Keratinocyte (primary cell): ENCODE measurements at regions not wholly inside any gene's neighbourhood (a gene's known extent, or its start where the extent isn't known, plus 50 kb on each side); places are given as distances from the start of the nearest gene placed in this dataset.

Experiments used
- DNase-seq: peaks from one replicate; pipeline ENCODE4 v3.0.0-alpha.2; 2011; ENCODE audit warnings: low read depth, missing footprints, low spot score
- FAIRE-seq: peaks from 2 replicates; lab custom pipeline; 2011; peaks lifted over from hg19 to GRCh38; lab: Jason Lieb, UNC
- H2AFZ ChIP-seq: 2 replicates; pipeline ENCODE4 v1.6.0; 2012; ENCODE audit warnings: low read length, control low read depth, inconsistent platforms; ENCODE audit not compliant: control insufficient read depth
- H3K27ac ChIP-seq: 2 replicates; pipeline ENCODE4 v1.5.1; 2011; ENCODE audit warnings: low read length; ENCODE audit not compliant: control insufficient read depth, insufficient read depth
- H3K27me3 ChIP-seq: 3 replicates; pipeline ENCODE4 v1.6.0; 2011; ENCODE audit warnings: low read length; ENCODE audit not compliant: control insufficient read depth, insufficient read depth; ENCODE audit errors: extremely low read depth
- H3K36me3 ChIP-seq, 2 experiments: 2 replicates in 1 of 2; 3 replicates in 1 of 2; pipeline ENCODE4 v1.5.1; 2011; ENCODE audit warnings: low read length in 2 of 2, mild to moderate bottlenecking in 1 of 2; ENCODE audit not compliant: control insufficient read depth in 2 of 2, insufficient read depth in 2 of 2; ENCODE audit errors: extremely low read depth in 1 of 2
- H3K4me1 ChIP-seq: 3 replicates; pipeline ENCODE4 v1.5.1; 2011; ENCODE audit warnings: low read length; ENCODE audit not compliant: control insufficient read depth, insufficient read depth; ENCODE audit errors: extremely low read depth
- H3K4me2 ChIP-seq: 3 replicates; pipeline ENCODE4 v1.6.0; 2011; ENCODE audit warnings: low read depth, low read length; ENCODE audit not compliant: control insufficient read depth, insufficient read depth; ENCODE audit errors: extremely low read depth
- H3K4me3 ChIP-seq, 3 experiments: fragments of 200-600 bp in 1 of 3; sonication (generic) in 1 of 3; 2 replicates in 2 of 3; 3 replicates in 1 of 3; pipeline ENCODE4 v1.5.1; 2011 to 2016; ENCODE audit warnings: low read length in 3 of 3, mild to moderate bottlenecking in 3 of 3, control low read depth in 2 of 3, inconsistent platforms in 1 of 3, low read depth in 1 of 3, mixed read lengths in 1 of 3, mixed run types in 1 of 3, moderate library complexity in 1 of 3; ENCODE audit not compliant: control insufficient read depth in 2 of 3, insufficient read depth in 2 of 3; ENCODE audit errors: extremely low read depth in 1 of 3
- H3K79me2 ChIP-seq: 2 replicates; pipeline ENCODE4 v1.6.0; 2012; ENCODE audit warnings: low read length; ENCODE audit not compliant: control insufficient read depth, insufficient read depth
- H3K9ac ChIP-seq: 3 replicates; pipeline ENCODE4 v1.6.0; 2011; ENCODE audit warnings: low read length; ENCODE audit not compliant: control insufficient read depth, insufficient read depth; ENCODE audit errors: extremely low read depth
- H3K9me1 ChIP-seq: 3 replicates; pipeline ENCODE4 v1.6.0; 2011; ENCODE audit warnings: low read length; ENCODE audit not compliant: control insufficient read depth, insufficient read depth; ENCODE audit errors: extremely low read depth
- H3K9me3 ChIP-seq: 2 replicates; pipeline ENCODE4 v1.5.1; 2012; ENCODE audit warnings: low read depth, low read length; ENCODE audit not compliant: control insufficient read depth
- H4K20me1 ChIP-seq: 3 replicates; pipeline ENCODE4 v1.6.0; 2011; ENCODE audit warnings: low read length; ENCODE audit not compliant: control insufficient read depth, insufficient read depth; ENCODE audit errors: extremely low read depth
- CTCF ChIP-seq, 3 experiments: IDR thresholded peaks in 1 of 3; conservative IDR thresholded peaks in 1 of 3; optimal IDR thresholded peaks in 1 of 3; 2 replicates in 2 of 3; 3 replicates in 1 of 3; pipeline versions ENCODE3 to v1.5.1; 2011; ENCODE audit warnings: low read length in 3 of 3, mild to moderate bottlenecking in 3 of 3, moderate library complexity in 2 of 3, control low read depth in 1 of 3, inconsistent platforms in 1 of 3; ENCODE audit not compliant: insufficient read depth in 2 of 3; ENCODE audit errors: extremely low read depth in 1 of 3
- EZH2 ChIP-seq: IDR thresholded peaks from one replicate; pipeline ENCODE4 v1.6.1; 2012; ENCODE audit warnings: inconsistent platforms, mild to moderate bottlenecking, low read length, moderate library complexity
- dilution Hi-C: fragments of 300-500 bp; cut with MboI; formaldehyde crosslinking; loops from one replicate; pipeline ENCODE4 v1.7.0; 2020; ENCODE audit warnings: low sequenced_read_pairs; ENCODE audit not compliant: extremely low pct_ligation_motif_present

- no peaks in the 10 kb centered on the region for H3K27me3 ChIP-seq
- TF ChIP-seq EZH2 (no peak), CTCF (optimal IDR thresholded peaks at IDR 0.05 in 1 of 3, IDR thresholded peaks at IDR 0.05 in 1 of 3, conservative IDR thresholded peaks at IDR 0.05 in 1 of 3; ENCODE audit: extremely low read depth in 1 of 3, insufficient read depth in 2 of 3, low read length in 3 of 3) (no peak)
- FAIRE-seq: no peak
- H3K36me3 ChIP-seq: no peaks in the 10 kb centered on the region
- H3K79me2 ChIP-seq: no peaks in the 10 kb centered on the region
- H3K4me1 ChIP-seq: no peaks in the 10 kb centered on the region
- DNase-seq: no peak
- dilution Hi-C loops: no loop called here
- H3K4me3 ChIP-seq: no peak overlapping the region
- no peak overlapping the region for H3K9ac ChIP-seq
- no peaks in the 10 kb centered on the region for H4K20me1 ChIP-seq
- H3K4me2 ChIP-seq: no peak overlapping the region
- H3K27ac ChIP-seq: no peak overlapping the region
- no peaks in the 10 kb centered on the region for H3K9me1 ChIP-seq
- no peaks in the 10 kb centered on the region for H3K9me3 ChIP-seq
- H2AFZ ChIP-seq: no peak overlapping the region
These were observed 876.4 kb upstream of the SEL1L start for GRCh38 chr14:82410064-82410463.

- Histone ChIP-seq H3K36me3 (no peaks in the 10 kb centered on the region), H3K27ac (no peak overlapping the region), H3K9ac (no peak overlapping the region), H2AFZ (no peak overlapping the region), H3K27me3 (no peaks in the 10 kb centered on the region), H3K9me3 (no peaks in the 10 kb centered on the region), H3K4me3 (no peak overlapping the region), H3K79me2 (no peaks in the 10 kb centered on the region), H3K9me1 (no peaks in the 10 kb centered on the region), H4K20me1 (no peaks in the 10 kb centered on the region), H3K4me1 (no peaks in the 10 kb centered on the region), H3K4me2 (no peak overlapping the region)
- dilution Hi-C loops: no loop called here
- no peak for TF ChIP-seq EZH2
- DNase-seq (no peak), FAIRE-seq (no peak)
These were observed 877.6 kb upstream of the SEL1L start for GRCh38 chr14:82411298-82411697.

- no peak overlapping the region for H3K27ac ChIP-seq
- H3K4me2 ChIP-seq: no peak overlapping the region
- H3K9me3 ChIP-seq: no peaks in the 10 kb centered on the region
- no peaks in the 10 kb centered on the region for H3K4me1 ChIP-seq
- no peak overlapping the region for H2AFZ ChIP-seq
- TF ChIP-seq EZH2: no peak
- TF ChIP-seq CTCF (optimal IDR thresholded peaks at IDR 0.05 in 1 of 3, IDR thresholded peaks at IDR 0.05 in 1 of 3, conservative IDR thresholded peaks at IDR 0.05 in 1 of 3; ENCODE audit: extremely low read depth in 1 of 3, insufficient read depth in 2 of 3, low read length in 3 of 3): no peak
- no peaks in the 10 kb centered on the region for H3K27me3 ChIP-seq
- no peaks in the 10 kb centered on the region for H3K36me3 ChIP-seq
- no peak for FAIRE-seq
- H3K9me1 ChIP-seq: no peaks in the 10 kb centered on the region
- H3K9ac ChIP-seq: no peak overlapping the region
- no peak overlapping the region for H3K4me3 ChIP-seq
- dilution Hi-C loops: no loop called here
- no peaks in the 10 kb centered on the region for H3K79me2 ChIP-seq
- no peak for DNase-seq
- no peaks in the 10 kb centered on the region for H4K20me1 ChIP-seq
These were observed 878.9 kb upstream of the SEL1L start for GRCh38 chr14:82412545-82412944.
